Thoracic aorta (tissue), 2 donors: ENCODE measurements at regions not wholly inside any gene's neighbourhood (a gene's known extent, or its start where the extent isn't known, plus 50 kb on each side); places are given as distances from the start of the nearest gene placed in this dataset.
"Not testable (repeated sequence)": the region's sequence is repeated elsewhere in the genome, so short reads cannot be mapped to it uniquely, and the experiment has no call there.

Source experiments
- ATAC-seq: fragments of 150-250 bp; one replicate; pipeline ENCODE4 v1.8.0; 2017; ENCODE audit warnings: low read depth; ENCODE audit not compliant: insufficient number of reproducible peaks, low FRiP score
- DNase-seq: peaks from one replicate; pipeline ENCODE4 v3.0.0-alpha.2; 2020; ENCODE audit warnings: low spot score
- H3K27ac ChIP-seq, 2 donors: fragments of 200-600 bp; sonication (generic); 1 replicate in 1 of 2; 2 replicates in 1 of 2; pipeline ENCODE4 v1.5.1; 2016; ENCODE audit warnings: mild to moderate bottlenecking in 2 of 2, moderate library complexity in 2 of 2
- H3K27me3 ChIP-seq: fragments of 200-600 bp; sonication (generic); replicated peaks from 2 replicates; pipeline ENCODE4 v1.6.0; 2016; ENCODE audit warnings: mild to moderate bottlenecking; ENCODE audit not compliant: insufficient read depth
- H3K36me3 ChIP-seq: fragments of 200-600 bp; sonication (generic); one replicate; pipeline ENCODE4 v1.5.1; 2016
- H3K4me1 ChIP-seq, 2 donors: fragments of 200-600 bp; sonication (generic); 1 replicate in 1 of 2; 2 replicates in 1 of 2; pipeline versions ENCODE4 v1.5.1 to v1.6.0; 2016; ENCODE audit warnings: low read depth in 2 of 2, mild to moderate bottlenecking in 1 of 2; ENCODE audit not compliant: control insufficient read depth in 1 of 2
- H3K4me3 ChIP-seq: fragments of 200-600 bp; sonication (generic); 2 replicates; pipeline ENCODE4 v1.5.1; 2016; ENCODE audit warnings: mild to moderate bottlenecking
- H3K9me3 ChIP-seq: fragments of 200-600 bp; sonication (generic); 2 replicates; pipeline ENCODE4 v1.5.1; 2016
- CTCF ChIP-seq: fragments of 200-600 bp; sonication (generic); IDR thresholded peaks from one replicate; pipeline ENCODE4 v1.5.1; 2019; ENCODE audit warnings: antibody characterized with exemption

DNA sequence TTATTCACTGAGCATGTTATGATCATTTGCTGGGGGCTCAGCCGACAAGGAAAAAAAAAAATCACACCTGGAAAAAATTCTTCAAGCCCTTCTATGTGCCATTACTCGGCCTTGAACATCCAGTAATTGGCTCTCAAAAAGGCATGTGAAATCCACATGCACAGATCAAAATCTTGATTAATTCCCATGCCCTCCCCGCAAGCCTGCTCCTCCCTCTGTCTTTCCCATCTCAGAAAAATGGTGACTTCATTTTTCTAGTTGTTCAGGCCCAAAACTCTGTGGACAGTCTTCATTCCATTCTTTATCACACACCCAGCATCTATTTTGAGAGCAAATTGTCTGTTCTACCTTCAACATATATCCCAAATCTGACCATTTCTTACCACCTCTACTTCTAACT, 91.2 kb upstream of the FRMD4A start:
- no peaks in the 10 kb centered on the region for H3K27me3 ChIP-seq
- no peak overlapping the region for H3K4me3 ChIP-seq
- DNase-seq, result no peak
- H3K36me3 ChIP-seq, result no peaks in the 10 kb centered on the region
- no peak for TF ChIP-seq CTCF
- H3K9me3 ChIP-seq, result no peaks in the 10 kb centered on the region
- H3K4me1 ChIP-seq, result no peaks in the 10 kb centered on the region
- H3K27ac ChIP-seq, result no peak overlapping the region
- no peak for ATAC-seq

GRCh38 chr10:14417336-14417735, 86.6 kb upstream of the FRMD4A start:
- not testable (repeated sequence) for DNase-seq, H3K4me3 ChIP-seq, H3K36me3 ChIP-seq, H3K9me3 ChIP-seq, H3K4me1 ChIP-seq, H3K27me3 ChIP-seq, H3K27ac ChIP-seq, ATAC-seq

- Histone ChIP-seq H3K27ac (no peak overlapping the region), H3K4me3 (no peak overlapping the region), H3K4me1 (no peaks in the 10 kb centered on the region), H3K27me3 (no peaks in the 10 kb centered on the region), H3K36me3 (no peaks in the 10 kb centered on the region), H3K9me3 (no peaks in the 10 kb centered on the region)
- no peak for ATAC-seq
- TF ChIP-seq CTCF, result no peak
- no peak for DNase-seq
Measured at GRCh38 chr10:14416308-14416700, 85.6 kb upstream of the FRMD4A start.

DNA sequence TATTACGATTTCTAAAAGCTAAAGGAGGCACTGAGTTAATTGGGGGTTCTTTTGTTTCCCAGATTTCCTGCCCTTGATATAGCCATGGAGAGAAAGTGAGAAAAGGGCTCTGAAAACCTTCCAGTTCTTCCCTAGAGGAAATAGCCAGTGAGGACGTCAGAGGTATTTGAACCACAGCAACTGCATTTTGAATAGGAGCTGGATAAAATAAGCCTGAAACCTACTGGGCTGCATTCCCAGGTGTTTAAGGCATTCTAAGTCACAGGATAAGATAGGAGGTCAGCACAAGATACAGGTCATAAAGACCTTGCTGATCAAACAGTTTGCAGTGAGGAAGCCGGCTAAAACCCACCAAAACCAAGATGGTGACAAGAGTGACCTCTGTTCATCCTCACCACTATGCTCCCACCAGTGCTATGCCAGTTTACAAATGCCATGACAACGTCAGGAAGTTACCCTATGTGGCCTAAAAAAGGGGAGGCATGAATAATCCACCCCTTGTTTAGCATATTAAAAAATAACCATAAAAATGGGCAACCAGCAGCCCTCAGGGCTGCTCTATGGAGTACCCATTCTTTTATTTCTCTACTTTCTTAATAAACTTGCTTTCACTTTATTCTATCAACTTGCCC, 85.1 kb upstream of the FRMD4A start:
- no peak for ATAC-seq

GRCh38 chr10:14414901-14415300, 84.2 kb upstream of the FRMD4A start:
- no peaks in the 10 kb centered on the region for H3K27me3 ChIP-seq

More for the DNA sequence above, 85.1 kb upstream of the FRMD4A start:
- Histone ChIP-seq H3K36me3 (no peaks in the 10 kb centered on the region), H3K9me3 (no peaks in the 10 kb centered on the region), H3K4me1 (no peaks in the 10 kb centered on the region), H3K27me3 (no peaks in the 10 kb centered on the region), H3K27ac (no peak overlapping the region), H3K4me3 (no peak overlapping the region)
- no peak for TF ChIP-seq CTCF
- no peak for DNase-seq

More at GRCh38 chr10:14414901-14415300, 84.2 kb upstream of the FRMD4A start:
- TF ChIP-seq CTCF, result no peak
- no peaks in the 10 kb centered on the region for H3K36me3 ChIP-seq
- no peaks in the 10 kb centered on the region for H3K4me1 ChIP-seq
- no peak overlapping the region for H3K4me3 ChIP-seq
- no peak for ATAC-seq
- no peak for DNase-seq
- H3K27ac ChIP-seq, result no peak overlapping the region
- H3K9me3 ChIP-seq, result no peaks in the 10 kb centered on the region
